ENCODE measurements at regions not wholly inside any gene's neighbourhood (a gene's known extent, or its start where the extent isn't known, plus 50 kb on each side); places are given as distances from the start of the nearest gene placed in this dataset.

DNA sequence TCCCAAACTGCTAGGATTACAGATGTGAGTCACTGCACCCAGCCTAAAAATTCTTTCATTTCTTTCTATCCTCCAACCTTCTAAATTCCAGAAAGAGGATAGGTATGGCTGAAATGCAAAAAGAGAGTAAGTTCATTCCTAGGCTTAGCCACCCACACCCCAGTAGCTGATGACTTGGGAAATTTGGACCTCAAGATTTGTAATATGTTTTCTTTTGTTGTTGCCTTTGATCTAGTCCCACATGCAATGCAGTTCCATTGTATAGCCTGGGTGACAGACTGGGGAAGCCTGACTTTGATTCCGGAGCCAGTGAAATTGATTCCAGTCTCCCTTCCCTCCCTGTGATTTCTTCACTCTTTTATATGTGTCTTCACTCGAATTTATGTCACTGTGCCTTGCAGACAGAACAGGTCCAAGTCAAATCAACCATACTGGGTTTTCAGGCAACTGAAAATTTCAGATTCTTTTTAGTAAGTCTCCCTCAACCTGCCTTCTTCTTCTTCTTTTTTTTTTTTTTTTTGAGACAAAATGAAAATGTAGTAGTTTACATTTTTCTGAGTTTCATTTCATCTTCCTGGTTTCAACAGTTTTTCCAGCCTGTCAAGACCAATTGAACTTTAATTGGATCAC, 176.2 kb upstream of the RBPJ start:
- DNase-seq = no peak

DNA sequence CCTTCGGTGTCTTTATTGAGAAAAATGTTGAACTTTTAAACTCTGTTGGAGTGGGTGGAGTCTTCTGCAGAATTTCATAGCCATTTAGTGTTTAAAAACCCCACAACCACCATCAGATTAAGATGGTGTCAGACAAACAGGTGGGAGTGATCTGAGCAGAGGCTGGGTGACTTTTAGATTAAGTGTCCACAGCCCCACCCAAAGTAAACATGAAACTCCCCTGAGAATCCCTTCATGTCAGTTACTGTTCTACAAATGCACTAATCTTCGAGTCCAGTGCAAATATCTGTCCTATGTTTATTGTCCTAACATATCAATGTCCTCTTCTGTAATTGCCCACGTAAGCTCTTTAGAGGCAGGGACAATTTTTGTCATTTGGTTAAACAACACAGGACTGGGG, 175.6 kb upstream of the RBPJ start:
- no peak for DNase-seq

DNA sequence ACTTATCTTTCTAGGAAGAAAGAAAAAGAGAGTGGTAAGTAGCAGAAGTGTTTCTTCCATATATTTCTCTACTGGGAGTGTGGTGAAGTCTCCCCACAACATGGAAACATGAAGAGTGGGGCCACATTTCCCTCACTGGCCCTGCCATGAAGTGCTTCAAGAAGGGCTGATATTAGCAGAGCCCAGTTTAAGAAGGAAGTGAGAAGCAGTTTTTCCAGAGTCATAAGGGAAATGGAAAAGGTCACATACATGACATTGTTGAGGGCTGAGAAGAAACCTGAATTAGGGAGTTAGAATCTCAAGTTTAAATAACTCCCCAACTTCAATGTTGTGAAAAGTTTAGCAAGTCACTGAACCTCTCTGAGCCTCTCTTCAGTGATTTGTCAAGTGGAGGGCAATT, 171.9 kb upstream of the RBPJ start:
- DNase-seq = no peak

GRCh38 chr4:26150948-26151347, 169.9 kb upstream of the RBPJ start:
- DNase-seq = no peak

- no peak for DNase-seq
Measured at GRCh38 chr4:26151615-26152014, 169.2 kb upstream of the RBPJ start.

- DNase-seq = no peak
Measured at GRCh38 chr4:26152056-26152455, 168.8 kb upstream of the RBPJ start.

DNA sequence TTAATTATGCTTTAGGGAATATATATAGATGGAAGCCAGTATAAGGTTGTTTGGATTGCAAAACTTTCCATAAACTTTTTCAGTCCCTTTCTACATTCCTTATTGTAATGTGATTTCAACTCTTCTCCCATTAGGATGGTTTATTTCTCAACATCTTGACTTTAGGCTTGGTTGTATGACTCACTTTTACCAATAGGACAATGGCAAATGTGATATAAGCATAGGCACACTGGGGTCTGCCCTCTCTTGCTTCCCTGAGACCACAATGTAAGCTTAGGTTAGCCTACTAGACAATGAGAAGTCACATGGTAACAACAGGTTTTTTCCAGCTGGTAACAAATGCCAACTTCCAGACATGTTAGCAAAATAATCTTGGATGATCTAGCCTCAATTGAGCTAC, 163.3 kb upstream of the RBPJ start:
- no peak for DNase-seq

DNA sequence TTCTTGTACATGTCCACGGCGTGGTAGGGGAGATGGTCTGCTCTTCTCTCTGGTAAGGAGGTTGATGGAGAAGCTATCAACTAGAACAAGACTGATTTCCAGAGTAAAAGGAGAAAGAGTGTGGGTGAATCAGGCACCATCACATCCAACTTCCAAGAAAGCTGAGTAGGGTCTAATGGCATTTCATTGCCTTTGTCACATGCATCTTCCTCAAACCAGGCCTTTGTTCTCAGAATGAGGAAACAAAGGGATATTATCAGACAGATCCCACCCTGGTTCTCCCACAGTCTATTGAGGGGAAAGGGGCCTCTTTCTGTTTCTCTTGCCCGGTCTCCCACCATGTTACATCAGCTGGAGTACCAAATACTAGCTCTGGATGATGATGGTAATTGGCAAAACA, 160.2 kb upstream of the RBPJ start:
- DNase-seq = no peak

DNA sequence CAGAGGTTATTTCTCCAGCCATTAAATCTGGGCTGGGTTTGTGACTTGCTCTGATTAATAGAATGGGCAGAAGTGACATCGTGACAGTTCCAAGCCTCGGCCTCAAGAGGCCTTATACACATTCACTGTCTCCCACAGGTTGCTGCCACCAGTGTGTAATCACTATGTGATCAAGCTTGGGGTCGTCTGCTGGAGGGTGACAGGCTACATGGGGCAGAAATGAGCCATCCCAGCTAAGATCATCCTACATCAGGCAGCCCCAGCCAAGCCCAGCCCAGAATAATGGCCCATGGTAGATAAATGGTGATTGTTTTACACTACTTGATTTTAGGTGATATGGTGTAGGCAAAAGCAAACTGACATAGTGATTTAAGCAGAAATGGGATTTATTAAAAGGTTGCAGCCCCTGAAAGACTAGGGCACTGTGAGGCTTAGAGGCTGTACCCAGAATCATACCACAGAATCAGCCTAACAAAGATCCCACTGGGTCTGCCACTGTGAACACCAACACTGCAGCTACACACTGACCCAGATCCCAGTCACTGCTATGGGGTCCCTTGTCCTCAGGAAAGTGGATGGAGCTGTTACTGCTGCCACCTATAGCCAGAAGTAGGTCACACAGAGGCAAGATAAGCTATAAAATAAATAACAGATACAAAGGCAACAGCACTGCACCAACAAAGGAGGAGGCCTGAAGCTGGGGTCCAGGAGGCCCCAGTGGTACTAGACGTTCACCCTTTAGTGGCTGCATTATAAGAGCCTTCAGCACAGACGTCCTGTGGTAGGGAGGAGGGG, 159.6 kb upstream of the RBPJ start:
- DNase-seq = no peak

DNA sequence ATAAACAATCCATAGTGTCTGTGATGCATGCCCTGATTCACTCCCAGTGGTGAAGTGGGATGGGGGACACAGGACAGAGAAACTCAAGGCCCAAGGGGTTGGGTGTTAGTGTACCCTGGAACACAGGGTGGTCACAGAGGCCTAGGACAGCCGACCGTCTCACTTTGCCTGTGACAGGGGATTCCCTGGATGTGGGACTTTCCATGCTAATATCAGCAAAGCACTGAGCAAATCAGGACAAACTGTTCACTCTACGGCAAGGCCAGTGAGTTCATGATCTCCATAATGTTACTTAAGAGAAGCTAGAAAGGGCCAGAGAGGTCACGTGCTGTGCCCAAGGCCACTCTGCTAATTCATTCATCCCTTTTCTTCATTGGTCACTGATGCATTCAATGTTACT, 158.7 kb upstream of the RBPJ start:
- no peak for DNase-seq

DNA sequence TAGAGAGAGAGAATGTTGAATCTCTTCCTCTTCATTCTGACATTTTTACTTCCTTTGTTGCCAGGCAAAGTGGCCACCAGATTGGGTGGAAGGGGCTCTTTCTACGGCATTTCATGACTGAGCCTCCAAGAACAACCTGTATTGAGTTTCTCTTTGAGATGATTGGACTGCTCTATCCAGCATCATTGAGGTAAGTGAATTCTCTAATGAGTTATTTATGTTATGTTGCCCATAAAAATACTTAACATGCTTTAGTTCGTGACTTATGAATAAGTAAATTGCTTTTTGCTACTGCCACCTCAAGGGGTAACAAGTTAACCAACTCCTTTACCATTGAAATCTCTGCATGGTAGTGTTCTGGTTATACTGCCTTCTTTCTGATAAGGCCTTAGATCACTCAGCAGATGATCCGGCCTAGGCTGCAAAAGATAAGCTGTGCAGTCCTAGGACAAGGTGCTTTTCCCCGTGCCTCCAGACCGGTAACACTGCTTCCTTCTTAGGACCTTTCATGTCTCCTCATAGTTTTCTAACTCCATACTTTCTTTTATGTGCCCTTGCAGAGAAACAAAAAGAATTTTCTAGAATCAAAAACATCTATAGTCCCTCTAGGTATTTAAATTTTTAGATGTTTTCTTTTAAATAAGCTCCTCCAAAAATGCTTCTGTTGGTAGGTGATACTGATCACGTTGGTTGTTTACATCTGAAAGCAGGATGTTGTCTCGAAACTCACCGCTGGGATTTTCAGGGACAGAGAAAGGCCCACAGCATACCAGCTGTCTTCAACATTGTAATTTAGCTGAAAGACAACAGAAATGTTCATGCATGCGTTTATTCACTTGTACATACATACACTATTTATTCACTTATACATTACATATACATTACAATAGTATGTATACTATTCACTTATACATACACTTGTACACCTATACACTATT, 157.1 kb upstream of the RBPJ start:
- no peak for DNase-seq

DNA sequence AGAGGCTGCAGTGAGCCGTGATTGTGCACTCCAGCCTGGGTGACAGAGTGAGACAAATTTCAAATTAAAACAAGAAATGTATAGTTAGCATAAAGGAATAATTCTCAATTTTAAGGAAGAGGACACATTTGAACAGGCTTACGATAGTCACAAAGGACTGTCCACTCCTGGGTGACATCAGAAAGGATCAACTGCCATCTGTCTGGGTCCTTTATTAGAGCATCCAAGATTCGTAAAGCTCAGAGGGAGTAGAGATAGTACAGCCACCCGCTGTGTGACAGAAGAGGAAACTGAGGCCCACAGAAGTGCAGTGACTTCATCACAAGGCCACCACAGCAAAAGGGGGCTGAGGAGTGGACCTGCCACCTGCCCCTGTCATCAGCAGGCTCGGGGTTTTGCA, 149.3 kb upstream of the RBPJ start:
- no peak for DNase-seq

GRCh38 chr4:26171941-26172340, 148.9 kb upstream of the RBPJ start:
- DNase-seq = no peak

- no peak for DNase-seq
Measured at GRCh38 chr4:26173619-26174018, 147.2 kb upstream of the RBPJ start.

DNA sequence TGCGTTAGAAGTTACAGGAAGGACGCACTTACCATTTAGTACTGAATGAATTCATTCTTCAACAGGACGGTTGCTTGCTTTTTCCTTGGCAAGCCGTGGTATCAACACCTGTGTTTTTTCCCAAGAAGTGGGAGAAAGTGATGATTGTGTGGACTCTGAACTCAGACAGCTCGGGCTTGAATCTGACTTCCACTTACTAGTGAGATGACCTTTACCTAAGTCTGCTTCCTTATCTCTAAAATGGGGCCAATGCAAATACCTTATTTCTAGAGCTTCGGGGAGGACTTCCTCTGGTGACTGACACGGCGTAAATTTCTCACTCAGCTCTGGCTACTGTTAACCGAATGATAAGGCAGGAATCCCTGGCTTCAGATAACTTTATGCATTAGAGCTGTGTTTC, 146.8 kb upstream of the RBPJ start:
- no peak for DNase-seq

DNA sequence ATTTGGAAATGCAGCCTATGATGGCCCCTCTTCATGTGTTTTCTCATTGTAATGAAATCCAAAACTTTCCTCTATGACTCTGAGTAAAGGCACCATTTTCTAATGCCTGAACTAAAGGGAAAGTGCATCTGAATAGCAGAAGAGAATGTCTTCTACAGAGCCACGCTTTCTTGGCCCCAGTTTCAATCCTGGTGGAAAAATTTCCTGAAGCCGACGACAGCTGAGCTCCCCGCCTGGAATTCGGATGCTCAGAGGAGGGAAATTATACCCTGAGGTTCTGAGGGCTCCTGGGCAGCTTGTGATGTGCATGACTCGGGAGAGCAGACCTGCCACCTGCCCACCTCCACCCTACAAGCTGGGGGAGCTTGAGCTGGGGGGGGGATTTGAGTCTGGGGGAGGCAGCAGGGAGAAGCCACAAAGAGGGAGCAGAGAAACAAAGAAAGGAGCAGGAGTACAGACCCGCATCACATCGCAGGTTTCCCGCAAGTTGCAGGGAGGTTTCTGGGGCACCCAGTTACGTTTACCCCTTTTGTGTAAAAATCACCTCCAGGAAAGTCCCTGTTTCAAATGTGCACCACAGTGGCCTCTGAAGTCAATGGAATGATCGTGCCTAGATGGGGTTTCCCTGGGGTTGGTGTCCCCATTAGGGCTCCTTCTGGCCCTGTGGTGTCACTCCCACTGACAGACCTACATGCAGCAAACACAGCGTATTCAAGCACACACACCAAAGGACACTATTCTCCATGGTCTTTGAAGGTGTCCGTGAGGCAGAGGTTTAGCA, 145.6 kb upstream of the RBPJ start:
- no peak for DNase-seq

DNA sequence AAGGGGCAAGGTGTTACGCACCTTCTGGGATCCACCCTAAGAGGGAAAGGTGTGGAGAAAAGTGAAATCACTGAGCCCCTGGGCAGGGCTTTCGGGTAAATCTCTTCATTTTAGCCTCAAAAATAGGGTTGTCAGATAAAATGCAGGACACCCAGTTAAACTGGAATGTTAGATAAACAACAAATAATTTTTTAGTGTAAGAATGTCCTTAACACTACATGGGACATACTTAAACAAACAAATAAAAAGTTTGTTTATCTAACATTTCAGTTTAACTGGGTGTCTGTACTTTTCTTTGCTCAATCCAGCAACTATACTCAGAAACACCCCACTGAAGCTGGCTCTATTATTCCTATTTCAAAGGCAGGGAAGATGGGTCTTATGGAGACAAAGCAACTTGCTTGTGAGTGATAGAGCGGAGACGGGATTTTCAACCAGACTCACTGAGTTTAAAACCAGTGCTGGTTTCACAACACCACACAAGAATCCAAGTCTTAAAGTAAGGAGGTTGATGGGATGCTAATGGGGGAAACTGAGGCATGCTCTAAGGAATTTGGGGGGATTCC, 144.8 kb upstream of the RBPJ start:
- no peak for DNase-seq

DNA sequence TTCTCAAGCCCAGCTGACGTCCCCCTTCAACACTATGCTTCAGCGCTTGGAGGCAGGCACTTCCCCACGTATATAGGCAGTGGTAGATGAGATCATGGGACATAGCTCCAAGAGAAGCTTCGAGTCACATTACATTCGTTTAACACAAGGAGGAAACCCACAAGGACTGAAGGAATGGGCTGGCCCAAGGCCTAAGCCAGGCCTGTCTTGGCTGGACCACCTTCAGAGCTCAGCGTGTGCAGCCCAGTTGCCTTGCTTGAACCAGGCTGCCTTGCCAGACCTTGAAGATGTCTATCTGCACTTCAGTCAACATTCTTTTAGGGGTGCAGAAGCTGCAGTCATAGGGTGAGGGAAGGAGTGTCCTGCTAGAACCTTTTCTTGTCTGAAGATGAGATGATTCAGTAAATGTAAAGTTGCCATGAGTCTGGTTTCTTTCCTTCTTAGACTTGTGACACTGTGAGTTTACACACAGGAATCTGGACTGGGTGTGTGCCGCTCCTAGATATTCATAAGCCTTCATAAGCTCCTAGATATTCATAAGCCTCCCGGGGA, 144.1 kb upstream of the RBPJ start:
- no peak for DNase-seq

- no peak for DNase-seq
Measured at GRCh38 chr4:26178854-26179253, 142.0 kb upstream of the RBPJ start.

- DNase-seq = no peak
Measured at GRCh38 chr4:26179316-26179760, 141.5 kb upstream of the RBPJ start.

- DNase-seq = no peak
Measured at GRCh38 chr4:26181616-26182015, 139.2 kb upstream of the RBPJ start.

- DNase-seq = no peak
Measured at GRCh38 chr4:26183017-26183416, 137.8 kb upstream of the RBPJ start.

Data from amniotic stem cell (primary cell).